HG03442 (cell line): ENCODE measurements at regions not wholly inside any gene's neighbourhood (a gene's known extent, or its start where the extent isn't known, plus 50 kb on each side); places are given as distances from the start of the nearest gene placed in this dataset.

Experiments used
- ATAC-seq: cut with Tn5 transposase; IDR thresholded peaks from one replicate; pipeline ENCODE4 v1.9.1; 2021; ENCODE audit warnings: mild to moderate bottlenecking, moderate library complexity; ENCODE audit not compliant: unreplicated experiment

DNA sequence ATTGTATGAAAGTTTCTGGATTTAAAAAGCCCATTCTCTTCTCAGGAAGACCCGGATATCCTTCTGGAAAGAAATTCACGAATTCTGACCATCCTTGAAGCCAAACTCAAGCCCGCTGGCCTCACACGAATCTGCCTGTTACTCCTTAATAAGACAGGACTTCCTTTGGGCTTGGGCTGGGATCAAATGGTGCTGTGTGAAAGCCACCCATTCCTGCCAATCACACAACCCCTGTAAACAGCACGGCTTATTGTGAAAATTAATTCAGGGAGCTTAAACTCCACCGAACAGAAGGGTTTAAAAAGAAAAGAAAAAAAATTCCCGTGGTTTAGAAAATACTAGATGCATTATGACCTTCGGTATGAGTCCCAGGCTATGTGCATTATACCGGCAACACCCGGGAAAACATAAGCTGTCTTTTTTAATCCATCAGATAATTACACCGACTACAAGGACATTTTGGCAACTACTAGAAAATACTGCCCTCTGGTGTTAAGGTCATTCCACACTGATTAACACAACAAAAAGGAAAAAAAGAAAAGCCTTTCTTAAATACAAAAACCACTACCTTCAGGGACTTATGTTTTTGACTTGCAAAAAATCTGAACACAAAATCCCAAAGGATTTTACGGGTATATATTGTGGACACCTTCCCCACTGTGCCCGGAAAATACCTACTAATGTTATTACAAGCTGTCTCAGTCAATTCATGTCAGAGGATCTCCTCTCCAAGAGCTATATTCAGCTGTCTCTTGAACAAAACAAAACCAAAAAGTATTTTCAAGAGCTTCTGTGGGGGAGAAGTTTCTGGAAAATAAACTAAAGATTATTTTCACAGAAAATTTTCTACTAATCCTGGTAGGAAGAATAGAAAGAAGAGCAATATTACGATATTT, 76.0 kb upstream of the LSM14A start:
- ATAC-seq: no peak

DNA sequence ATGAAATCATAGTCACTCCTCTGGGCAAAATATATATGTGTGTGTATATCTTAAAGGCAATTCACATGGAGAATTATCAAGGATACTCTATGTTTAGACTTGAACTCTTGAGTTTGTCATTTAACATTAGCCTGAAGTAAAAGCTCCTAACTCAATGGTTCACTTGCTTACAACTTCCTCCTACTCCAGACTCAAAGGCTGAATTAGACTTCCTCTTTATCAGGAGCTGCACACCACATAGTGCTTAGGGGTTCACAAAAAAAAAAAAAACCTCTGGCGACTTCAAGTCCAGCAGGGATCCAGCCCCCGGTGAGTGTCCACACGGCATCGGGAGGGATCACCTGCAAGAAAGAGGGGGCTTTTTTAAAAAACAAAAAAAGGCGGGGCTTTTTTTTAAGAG, 68.2 kb upstream of the LSM14A start:
- ATAC-seq: no peak

DNA sequence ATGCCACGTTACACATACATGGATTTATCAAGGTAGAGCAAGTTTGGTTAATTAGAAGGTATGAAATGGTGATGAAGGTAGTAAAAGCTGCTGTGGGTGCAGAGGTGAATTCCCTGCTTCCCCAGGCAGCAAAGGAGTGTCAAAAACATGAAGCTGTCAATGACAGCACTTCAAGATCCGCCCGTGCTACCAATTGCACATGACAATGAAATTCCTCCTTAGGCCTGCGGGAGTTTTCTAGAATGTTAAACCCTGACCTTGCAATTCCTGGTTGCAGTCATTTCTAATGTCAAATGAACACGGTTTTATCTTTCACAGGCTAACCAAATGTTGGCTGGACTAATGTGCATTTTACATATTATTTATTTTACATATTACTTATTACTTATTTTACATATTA, 67.7 kb upstream of the LSM14A start:
- ATAC-seq: no peak

DNA sequence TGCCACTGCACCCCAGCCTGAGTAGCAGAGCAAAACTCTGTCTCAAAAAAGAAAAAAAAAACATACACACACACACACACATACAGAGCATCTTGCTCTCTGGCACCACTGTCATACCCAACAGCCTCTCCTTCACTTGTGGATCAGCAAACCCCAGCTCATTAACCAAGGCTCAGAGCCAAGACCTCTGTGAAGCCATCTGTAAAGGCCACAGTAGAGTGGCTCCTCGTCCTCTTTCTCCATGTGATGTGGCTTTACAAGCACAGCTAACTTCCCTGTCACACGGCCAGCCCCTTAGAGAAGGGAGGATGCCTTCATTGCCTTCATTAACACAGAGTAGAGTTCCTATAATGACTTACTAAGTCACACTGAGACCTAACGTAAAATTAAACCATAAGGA, 62.7 kb upstream of the LSM14A start:
- no peak for ATAC-seq

DNA sequence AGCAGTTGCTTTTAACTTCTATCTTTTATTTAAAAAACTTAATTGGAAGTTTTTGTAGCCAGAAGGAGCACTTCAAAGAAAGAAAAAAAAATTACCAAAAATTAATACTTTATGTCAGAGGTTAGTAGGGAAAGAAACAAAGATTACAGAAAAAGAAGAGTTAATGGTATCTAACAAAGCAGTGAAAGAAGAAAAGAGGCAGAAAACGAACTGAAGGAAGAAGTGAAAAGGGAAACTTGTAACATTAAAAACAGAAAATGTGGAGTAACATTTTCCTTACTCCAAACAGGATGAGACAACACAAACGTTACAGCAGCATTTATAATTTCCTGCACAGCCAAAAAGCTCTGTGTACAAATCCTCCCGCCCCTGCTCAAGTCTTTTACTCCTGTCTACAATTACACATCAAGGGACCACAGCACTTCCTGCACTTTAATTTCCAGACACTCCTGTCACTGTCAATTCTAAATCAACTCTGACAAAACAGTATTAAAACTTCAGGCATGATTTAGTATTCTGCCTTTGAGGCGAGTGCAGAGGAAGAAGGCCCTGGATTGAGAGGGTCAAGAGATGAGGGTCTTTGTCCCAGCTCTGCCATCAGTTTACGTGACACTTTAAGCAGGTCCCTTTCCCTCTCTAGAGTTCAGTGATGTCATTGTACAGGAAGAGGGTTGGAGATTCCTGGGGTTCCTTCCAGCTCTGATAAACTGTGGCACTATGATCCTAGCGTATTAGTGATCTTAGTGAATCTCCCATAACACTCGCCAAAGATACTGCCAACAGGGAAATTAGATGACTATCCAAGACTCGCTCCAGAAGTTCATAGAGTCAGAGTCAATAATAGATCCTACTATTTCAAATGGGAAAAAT, 53.2 kb upstream of the LSM14A start:
- no peak for ATAC-seq

DNA sequence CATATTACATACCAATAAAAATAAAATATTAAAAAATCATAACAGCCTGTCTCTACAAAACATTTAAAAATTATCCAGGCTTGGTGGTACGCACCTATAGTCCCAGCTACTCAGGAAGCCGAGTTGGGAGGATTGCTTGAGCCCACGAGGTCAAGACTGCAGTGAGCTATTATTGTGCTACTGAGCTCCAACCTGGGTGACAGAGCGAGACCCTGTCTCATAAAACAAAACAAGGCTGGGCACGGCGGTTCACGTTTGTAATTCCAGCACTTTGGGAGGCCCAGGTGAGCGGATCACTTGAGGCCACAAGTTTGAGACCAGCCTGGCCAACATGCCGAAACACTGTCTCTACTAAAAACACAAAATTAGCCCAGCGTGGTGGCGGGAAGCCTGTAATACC, 52.2 kb upstream of the LSM14A start:
- ATAC-seq: no peak

DNA sequence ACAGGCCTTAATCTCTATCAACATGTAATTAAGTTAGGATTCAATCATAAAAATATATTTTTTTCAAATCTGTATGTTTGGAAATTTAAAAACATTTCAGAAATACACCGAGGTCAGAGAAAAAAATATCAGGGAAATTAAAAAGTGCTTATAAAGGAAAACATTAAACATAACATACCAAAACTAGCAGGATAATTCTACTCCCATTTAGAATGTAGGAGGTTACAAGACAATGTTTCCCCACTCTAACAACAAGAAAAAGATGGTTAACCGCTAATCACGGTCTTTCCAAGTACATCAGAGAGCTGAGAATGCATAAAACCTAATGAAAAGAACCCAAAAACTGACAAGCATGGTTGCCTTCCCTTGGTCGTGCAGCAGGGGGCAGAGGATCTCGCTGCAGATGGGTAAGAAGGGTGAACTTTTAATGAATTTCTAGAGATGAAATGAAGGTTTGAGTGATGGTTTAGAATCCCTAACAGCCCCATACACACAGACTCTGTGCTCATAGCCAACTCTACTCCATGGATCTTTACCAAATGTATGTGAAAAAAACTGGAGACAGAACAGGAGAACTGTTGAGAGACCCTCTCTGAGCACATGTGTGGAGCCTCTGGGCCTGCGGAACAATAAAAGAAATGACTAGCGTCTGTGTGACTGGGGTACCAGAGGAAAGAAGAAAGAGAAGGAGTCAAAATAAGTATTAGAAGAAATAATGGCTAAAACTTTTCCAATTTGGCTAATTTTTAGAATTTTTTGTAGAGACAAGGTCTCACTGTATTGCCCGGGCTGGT, 51.3 kb upstream of the LSM14A start:
- ATAC-seq: no peak
